ENCODE measurements at regions not wholly inside any gene's neighbourhood (a gene's known extent, or its start where the extent isn't known, plus 50 kb on each side); places are given as distances from the start of the nearest gene placed in this dataset.

DNA sequence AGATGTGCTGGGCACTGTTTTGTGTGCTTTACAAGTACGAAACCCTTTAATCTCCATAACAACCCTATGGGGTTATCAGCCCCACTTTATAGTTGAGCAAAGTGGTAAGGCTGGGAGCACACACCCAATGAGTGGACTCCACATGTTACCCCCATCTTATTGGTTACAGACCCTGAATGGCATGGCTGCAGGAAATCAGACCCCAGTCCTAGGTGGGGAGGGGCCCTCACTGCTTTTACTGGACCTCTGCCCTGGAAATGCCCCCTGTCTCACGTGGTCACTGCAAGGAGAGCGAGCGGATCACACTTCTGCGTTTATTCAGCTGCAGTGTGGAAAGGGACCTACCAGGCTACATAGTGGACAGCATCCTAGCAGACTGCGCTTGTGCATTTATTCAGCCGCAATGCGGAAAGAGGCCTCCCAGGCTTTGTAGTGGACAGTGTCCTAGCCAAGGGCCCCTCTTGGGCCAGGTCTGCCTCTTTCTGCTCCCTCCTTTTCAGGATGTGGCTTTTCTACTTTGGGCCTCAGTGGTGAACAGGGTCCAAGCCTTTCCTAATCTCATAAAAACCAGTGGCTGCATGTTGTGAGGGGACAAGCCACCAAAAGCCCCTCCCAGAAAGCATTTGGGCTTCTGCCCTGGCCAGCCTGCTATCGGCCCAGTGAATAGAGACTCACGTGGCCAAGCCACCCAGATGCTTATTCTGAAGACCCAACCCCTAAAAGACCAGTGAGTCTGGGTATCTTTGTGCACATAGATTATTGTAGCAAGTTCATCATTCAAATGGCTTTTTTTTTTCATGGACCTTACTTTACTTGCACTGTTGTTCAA lies 405.7 kb upstream of the RNF32 start:
- Histone ChIP-seq H3K9me3 (ENCODE audit: control insufficient read depth in 4 of 4, low read length in 3 of 4) (no peaks in the 10 kb centered on the region), H3K4me3 (ENCODE audit: low read depth in 1 of 3, low read length in 3 of 3) (no peak overlapping the region), H3K4me1 (ENCODE audit: control insufficient read depth in 4 of 4, insufficient read depth in 4 of 4, low read length in 3 of 4) (no peaks in the 10 kb centered on the region), H3K27me3 (ENCODE audit: control insufficient read depth in 4 of 4, insufficient read depth in 4 of 4, low read length in 3 of 4) (no peaks in the 10 kb centered on the region), H3K9ac (ENCODE audit: low read depth in 1 of 2, low read length in 2 of 2) (no peak overlapping the region), H3K36me3 (ENCODE audit: control insufficient read depth in 4 of 4, insufficient read depth in 3 of 4, low read depth in 1 of 4, low read length in 3 of 4) (no peaks in the 10 kb centered on the region), H3K27ac (ENCODE audit: low read depth in 1 of 2, low read length in 2 of 2) (no peak overlapping the region)
- peak; percentile 16 for DNase-seq (ENCODE audit: low spot score)
- WGBS, result 90% methylated on average over 10 of the region's 10 CpGs
- TF ChIP-seq, protein P1, sequence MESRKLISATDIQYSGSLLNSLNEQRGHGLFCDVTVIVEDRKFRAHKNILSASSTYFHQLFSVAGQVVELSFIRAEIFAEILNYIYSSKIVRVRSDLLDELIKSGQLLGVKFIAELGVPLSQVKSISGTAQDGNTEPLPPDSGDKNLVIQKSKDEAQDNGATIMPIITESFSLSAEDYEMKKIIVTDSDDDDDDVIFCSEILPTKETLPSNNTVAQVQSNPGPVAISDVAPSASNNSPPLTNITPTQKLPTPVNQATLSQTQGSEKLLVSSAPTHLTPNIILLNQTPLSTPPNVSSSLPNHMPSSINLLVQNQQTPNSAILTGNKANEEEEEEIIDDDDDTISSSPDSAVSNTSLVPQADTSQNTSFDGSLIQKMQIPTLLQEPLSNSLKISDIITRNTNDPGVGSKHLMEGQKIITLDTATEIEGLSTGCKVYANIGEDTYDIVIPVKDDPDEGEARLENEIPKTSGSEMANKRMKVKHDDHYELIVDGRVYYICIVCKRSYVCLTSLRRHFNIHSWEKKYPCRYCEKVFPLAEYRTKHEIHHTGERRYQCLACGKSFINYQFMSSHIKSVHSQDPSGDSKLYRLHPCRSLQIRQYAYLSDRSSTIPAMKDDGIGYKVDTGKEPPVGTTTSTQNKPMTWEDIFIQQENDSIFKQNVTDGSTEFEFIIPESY (IDR thresholded peaks at IDR 0.05), result no peak
- no peak for TF ChIP-seq SP1 (IDR thresholded peaks at IDR 0.05)

DNA sequence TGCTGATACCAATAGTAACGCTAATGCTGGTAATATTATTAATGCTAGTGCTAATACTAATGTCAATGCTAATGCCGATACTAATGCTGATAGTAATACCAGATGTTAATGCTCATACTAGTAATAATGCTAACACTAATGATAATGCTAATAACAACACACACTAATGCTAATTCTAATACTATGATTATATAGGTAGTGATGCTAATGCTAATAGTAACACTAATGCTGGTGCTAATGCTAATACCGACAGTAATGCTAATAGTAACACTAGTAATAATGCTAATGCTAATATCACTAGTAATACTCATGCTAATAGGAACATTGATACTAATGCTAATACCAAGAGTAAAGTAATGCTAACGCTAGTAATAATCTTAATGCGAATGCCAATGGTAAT lies 406.4 kb upstream of the RNF32 start:
- DNase-seq (ENCODE audit: low spot score), result no peak
- WGBS, result 97% methylated on average over 5 of the region's 5 CpGs
- H3K27me3 ChIP-seq (ENCODE audit: control insufficient read depth in 4 of 4, insufficient read depth in 4 of 4, low read length in 3 of 4), result no peaks in the 10 kb centered on the region
- H3K36me3 ChIP-seq (ENCODE audit: control insufficient read depth in 4 of 4, insufficient read depth in 3 of 4, low read depth in 1 of 4, low read length in 3 of 4), result no peaks in the 10 kb centered on the region
- no peak overlapping the region for H3K4me3 ChIP-seq (ENCODE audit: low read depth in 1 of 3, low read length in 3 of 3)
- TF ChIP-seq, protein P2, sequence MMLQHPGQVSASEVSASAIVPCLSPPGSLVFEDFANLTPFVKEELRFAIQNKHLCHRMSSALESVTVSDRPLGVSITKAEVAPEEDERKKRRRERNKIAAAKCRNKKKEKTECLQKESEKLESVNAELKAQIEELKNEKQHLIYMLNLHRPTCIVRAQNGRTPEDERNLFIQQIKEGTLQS (IDR thresholded peaks at IDR 0.05), result no peak
- no peak for TF ChIP-seq TAF1 (conservative IDR thresholded peaks at IDR 0.05)
- TF ChIP-seq, protein P3, sequence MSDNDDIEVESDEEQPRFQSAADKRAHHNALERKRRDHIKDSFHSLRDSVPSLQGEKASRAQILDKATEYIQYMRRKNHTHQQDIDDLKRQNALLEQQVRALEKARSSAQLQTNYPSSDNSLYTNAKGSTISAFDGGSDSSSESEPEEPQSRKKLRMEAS (IDR thresholded peaks at IDR 0.05), result no peak
- no peak for TF ChIP-seq RXRA (IDR thresholded peaks at IDR 0.05)
- no peak for TF ChIP-seq NR2F2 (IDR thresholded peaks at IDR 0.05)
- no peak for TF ChIP-seq FOXA2 (IDR thresholded peaks at IDR 0.05)
- TF ChIP-seq, protein P4, sequence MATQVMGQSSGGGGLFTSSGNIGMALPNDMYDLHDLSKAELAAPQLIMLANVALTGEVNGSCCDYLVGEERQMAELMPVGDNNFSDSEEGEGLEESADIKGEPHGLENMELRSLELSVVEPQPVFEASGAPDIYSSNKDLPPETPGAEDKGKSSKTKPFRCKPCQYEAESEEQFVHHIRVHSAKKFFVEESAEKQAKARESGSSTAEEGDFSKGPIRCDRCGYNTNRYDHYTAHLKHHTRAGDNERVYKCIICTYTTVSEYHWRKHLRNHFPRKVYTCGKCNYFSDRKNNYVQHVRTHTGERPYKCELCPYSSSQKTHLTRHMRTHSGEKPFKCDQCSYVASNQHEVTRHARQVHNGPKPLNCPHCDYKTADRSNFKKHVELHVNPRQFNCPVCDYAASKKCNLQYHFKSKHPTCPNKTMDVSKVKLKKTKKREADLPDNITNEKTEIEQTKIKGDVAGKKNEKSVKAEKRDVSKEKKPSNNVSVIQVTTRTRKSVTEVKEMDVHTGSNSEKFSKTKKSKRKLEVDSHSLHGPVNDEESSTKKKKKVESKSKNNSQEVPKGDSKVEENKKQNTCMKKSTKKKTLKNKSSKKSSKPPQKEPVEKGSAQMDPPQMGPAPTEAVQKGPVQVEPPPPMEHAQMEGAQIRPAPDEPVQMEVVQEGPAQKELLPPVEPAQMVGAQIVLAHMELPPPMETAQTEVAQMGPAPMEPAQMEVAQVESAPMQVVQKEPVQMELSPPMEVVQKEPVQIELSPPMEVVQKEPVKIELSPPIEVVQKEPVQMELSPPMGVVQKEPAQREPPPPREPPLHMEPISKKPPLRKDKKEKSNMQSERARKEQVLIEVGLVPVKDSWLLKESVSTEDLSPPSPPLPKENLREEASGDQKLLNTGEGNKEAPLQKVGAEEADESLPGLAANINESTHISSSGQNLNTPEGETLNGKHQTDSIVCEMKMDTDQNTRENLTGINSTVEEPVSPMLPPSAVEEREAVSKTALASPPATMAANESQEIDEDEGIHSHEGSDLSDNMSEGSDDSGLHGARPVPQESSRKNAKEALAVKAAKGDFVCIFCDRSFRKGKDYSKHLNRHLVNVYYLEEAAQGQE (IDR thresholded peaks at IDR 0.05), result no peak
- TF ChIP-seq EGR1 (IDR thresholded peaks at IDR 0.05; ENCODE audit: low read depth in 2 of 2), result no peak
- TF ChIP-seq HNF4G (IDR thresholded peaks at IDR 0.05), result no peak
- TF ChIP-seq JUND (IDR thresholded peaks at IDR 0.05), result no peak
- TF ChIP-seq, protein P1 (IDR thresholded peaks at IDR 0.05), result no peak
- TF ChIP-seq, protein P5, sequence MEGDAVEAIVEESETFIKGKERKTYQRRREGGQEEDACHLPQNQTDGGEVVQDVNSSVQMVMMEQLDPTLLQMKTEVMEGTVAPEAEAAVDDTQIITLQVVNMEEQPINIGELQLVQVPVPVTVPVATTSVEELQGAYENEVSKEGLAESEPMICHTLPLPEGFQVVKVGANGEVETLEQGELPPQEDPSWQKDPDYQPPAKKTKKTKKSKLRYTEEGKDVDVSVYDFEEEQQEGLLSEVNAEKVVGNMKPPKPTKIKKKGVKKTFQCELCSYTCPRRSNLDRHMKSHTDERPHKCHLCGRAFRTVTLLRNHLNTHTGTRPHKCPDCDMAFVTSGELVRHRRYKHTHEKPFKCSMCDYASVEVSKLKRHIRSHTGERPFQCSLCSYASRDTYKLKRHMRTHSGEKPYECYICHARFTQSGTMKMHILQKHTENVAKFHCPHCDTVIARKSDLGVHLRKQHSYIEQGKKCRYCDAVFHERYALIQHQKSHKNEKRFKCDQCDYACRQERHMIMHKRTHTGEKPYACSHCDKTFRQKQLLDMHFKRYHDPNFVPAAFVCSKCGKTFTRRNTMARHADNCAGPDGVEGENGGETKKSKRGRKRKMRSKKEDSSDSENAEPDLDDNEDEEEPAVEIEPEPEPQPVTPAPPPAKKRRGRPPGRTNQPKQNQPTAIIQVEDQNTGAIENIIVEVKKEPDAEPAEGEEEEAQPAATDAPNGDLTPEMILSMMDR (IDR thresholded peaks at IDR 0.05; ENCODE audit: low read depth, low read length, missing input control), result no peak
- TF ChIP-seq GABPA (IDR thresholded peaks at IDR 0.05 in 1 of 2, conservative IDR thresholded peaks at IDR 0.05 in 1 of 2), result no peak
- TF ChIP-seq YY1 (IDR thresholded peaks at IDR 0.05), result no peak
- no peaks in the 10 kb centered on the region for H3K4me1 ChIP-seq (ENCODE audit: control insufficient read depth in 4 of 4, insufficient read depth in 4 of 4, low read length in 3 of 4)
- no peak overlapping the region for H3K9ac ChIP-seq (ENCODE audit: low read depth in 1 of 2, low read length in 2 of 2)
- no peak overlapping the region for H3K27ac ChIP-seq (ENCODE audit: low read depth in 1 of 2, low read length in 2 of 2)
- no peaks in the 10 kb centered on the region for H3K9me3 ChIP-seq (ENCODE audit: control insufficient read depth in 4 of 4, low read length in 3 of 4)
